Cerebellar nuclear complex (tissue), 1 donor: ENCODE measurements at regions not wholly inside any gene's neighbourhood (a gene's known extent, or its start where the extent isn't known, plus 50 kb on each side); places are given as distances from the start of the nearest gene placed in this dataset.
"Not testable (repeated sequence)": the region's sequence is repeated elsewhere in the genome, so short reads cannot be mapped to it uniquely, and the experiment has no call there.

Experiments used
- DNase-seq, 2 experiments: peaks; one replicate each; lab custom pipeline; 2025; lab: John Stamatoyannopoulos, UW

- DNase-seq: no peak
These were observed 210.2 kb upstream of the ISL1 start for GRCh38 chr5:51172903-51173626.

GRCh38 chr5:51181208-51181894, 201.9 kb upstream of the ISL1 start:
- no peak for DNase-seq

- DNase-seq: no peak
These were observed 197.4 kb upstream of the ISL1 start for GRCh38 chr5:51185850-51186329.

GRCh38 chr5:51188001-51188591, 195.2 kb upstream of the ISL1 start:
- no peak for DNase-seq

GRCh38 chr5:51194671-51195070, 188.6 kb upstream of the ISL1 start:
- DNase-seq: no peak

GRCh38 chr5:51201024-51201423, 182.2 kb upstream of the ISL1 start:
- peak; percentile 34 to 51 for DNase-seq

GRCh38 chr5:51201708-51202107, 181.5 kb upstream of the ISL1 start:
- DNase-seq: no peak

GRCh38 chr5:51202161-51202560, 181.1 kb upstream of the ISL1 start:
- DNase-seq: no peak

GRCh38 chr5:51203598-51203997, 179.7 kb upstream of the ISL1 start:
- no peak for DNase-seq

GRCh38 chr5:51208296-51208695, 175.0 kb upstream of the ISL1 start:
- DNase-seq: no peak

GRCh38 chr5:51214746-51215145, 168.5 kb upstream of the ISL1 start:
- no peak for DNase-seq

GRCh38 chr5:51225789-51226742, 157.2 kb upstream of the ISL1 start:
- no peak for DNase-seq

- DNase-seq: no peak
These were observed 155.2 kb upstream of the ISL1 start for GRCh38 chr5:51227963-51228470.

- no peak for DNase-seq
These were observed 152.9 kb upstream of the ISL1 start for GRCh38 chr5:51230336-51230735.

- no peak for DNase-seq
These were observed 140.8 kb upstream of the ISL1 start for GRCh38 chr5:51242456-51242855.

- DNase-seq: not testable (repeated sequence)
These were observed 132.3 kb upstream of the ISL1 start for GRCh38 chr5:51250957-51251356.

GRCh38 chr5:51271261-51271660, 112.0 kb upstream of the ISL1 start:
- no peak for DNase-seq

GRCh38 chr5:51273021-51273420, 110.2 kb upstream of the ISL1 start:
- no peak for DNase-seq

- no peak for DNase-seq
These were observed 109.4 kb upstream of the ISL1 start for GRCh38 chr5:51273871-51274270.

GRCh38 chr5:51275428-51275827, 107.8 kb upstream of the ISL1 start:
- no peak for DNase-seq

- DNase-seq: no peak
These were observed 107.0 kb upstream of the ISL1 start for GRCh38 chr5:51276250-51276649.

- no peak for DNase-seq
These were observed 104.7 kb upstream of the ISL1 start for GRCh38 chr5:51278539-51278938.
